ENCODE measurements at regions not wholly inside any gene's neighbourhood (a gene's known extent, or its start where the extent isn't known, plus 50 kb on each side); places are given as distances from the start of the nearest gene placed in this dataset.
"Not testable (repeated sequence)": the region's sequence is repeated elsewhere in the genome, so short reads cannot be mapped to it uniquely, and the experiment has no call there.

- not testable (repeated sequence) for DNase-seq (ENCODE audit: low spot score in 2 of 2); FAIRE-seq
Observed at GRCh38 chr16:5295304-5295703, 197.7 kb upstream of the EEF2KMT start.

GRCh38 chr16:5282152-5282551 lies 184.6 kb upstream of the EEF2KMT start:
- FAIRE-seq; DNase-seq (ENCODE audit: low spot score in 2 of 2): not testable (repeated sequence)

DNA sequence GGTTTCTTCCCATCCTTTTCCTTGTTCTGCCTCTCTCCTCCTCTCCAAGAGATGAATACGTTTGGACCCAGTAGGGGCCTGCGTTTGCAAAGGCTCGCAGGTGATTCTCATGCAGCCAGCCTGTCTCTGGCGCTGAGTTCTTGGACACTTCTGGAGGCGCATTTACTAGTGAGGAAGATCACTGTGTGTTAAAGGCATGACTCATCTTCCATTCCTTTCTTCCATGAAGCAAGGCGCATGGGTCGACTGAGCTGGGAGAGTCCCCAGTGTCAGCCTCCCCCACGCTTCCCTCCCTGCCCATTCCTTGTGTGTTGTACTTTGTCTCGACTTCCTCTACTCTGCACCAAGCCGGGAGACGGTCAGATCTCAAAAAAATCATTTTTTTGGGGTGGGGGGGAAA lies 159.9 kb upstream of the EEF2KMT start:
- DNase-seq (ENCODE audit: low spot score in 2 of 2) (no peak), FAIRE-seq (no peak)

- no peak for DNase-seq (ENCODE audit: low spot score in 2 of 2)
- FAIRE-seq: no peak
Observed at GRCh38 chr16:5252791-5253190, 155.2 kb upstream of the EEF2KMT start.

GRCh38 chr16:5247403-5247802 lies 149.8 kb upstream of the EEF2KMT start:
- FAIRE-seq; DNase-seq (ENCODE audit: low spot score in 2 of 2): not testable (repeated sequence)

GRCh38 chr16:5240278-5240626 lies 142.7 kb upstream of the EEF2KMT start:
- FAIRE-seq; DNase-seq (ENCODE audit: low spot score in 2 of 2): not testable (repeated sequence)

- DNase-seq (ENCODE audit: low spot score in 2 of 2): peak in 1 of 2 donors; percentile 59
- not testable (repeated sequence) for FAIRE-seq
Observed at GRCh38 chr16:5239472-5240277, 142.1 kb upstream of the EEF2KMT start.

DNA sequence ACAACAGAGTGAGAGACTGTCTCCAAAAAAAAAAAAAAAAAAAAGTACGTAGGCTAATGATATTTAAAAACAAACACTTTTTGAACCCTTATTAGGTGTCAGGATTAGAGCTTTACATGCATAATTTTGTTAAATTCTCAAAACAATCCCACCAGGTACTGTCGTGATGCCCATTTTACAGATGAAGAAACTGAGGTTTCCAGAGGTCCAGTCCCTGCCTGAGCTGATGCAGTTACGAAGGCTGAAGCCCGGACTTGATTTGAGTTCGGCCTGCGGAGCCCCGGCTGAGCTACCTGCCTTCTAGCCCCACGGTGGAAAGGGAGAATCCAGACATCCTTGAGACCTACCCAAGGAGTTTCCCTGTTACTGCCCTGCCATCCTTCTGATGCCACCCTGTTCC lies 137.5 kb upstream of the EEF2KMT start:
- no peak for FAIRE-seq

GRCh38 chr16:5234295-5235050 lies 136.9 kb upstream of the EEF2KMT start:
- no peak for FAIRE-seq

More for the DNA sequence above, 137.5 kb upstream of the EEF2KMT start:
- no peak for DNase-seq (ENCODE audit: low spot score in 2 of 2)

DNA sequence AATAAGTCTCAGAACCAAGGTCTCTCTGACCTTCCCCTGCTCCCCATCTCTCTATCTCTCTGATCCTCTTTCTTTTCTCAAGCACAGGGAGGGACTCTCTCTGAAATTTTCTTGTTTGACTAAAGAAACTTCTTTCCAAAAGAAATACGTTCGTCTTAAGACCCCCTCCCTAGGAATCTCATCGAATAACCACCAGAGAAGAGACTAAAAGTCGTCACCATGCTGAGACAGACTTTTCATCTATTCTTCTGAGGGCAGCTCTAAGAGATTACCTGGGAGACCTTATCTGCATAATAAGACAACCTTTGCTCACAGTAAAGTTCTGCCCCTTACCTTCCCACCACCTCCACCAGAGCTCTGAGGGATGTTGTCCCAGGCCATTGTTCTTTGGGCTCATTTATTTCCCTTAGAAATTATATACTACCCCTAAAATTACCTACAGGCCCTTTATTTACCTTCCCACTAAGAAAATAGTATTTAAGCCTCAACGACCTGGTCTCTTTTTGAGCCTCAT lies 133.7 kb upstream of the EEF2KMT start:
- DNase-seq (ENCODE audit: low spot score in 2 of 2) (no peak), FAIRE-seq (no peak)

More at GRCh38 chr16:5234295-5235050, 136.9 kb upstream of the EEF2KMT start:
- DNase-seq (ENCODE audit: low spot score in 2 of 2): no peak

GRCh38 chr16:5228369-5228768 lies 130.8 kb upstream of the EEF2KMT start:
- FAIRE-seq (no peak), DNase-seq (ENCODE audit: low spot score in 2 of 2) (no peak)

DNA sequence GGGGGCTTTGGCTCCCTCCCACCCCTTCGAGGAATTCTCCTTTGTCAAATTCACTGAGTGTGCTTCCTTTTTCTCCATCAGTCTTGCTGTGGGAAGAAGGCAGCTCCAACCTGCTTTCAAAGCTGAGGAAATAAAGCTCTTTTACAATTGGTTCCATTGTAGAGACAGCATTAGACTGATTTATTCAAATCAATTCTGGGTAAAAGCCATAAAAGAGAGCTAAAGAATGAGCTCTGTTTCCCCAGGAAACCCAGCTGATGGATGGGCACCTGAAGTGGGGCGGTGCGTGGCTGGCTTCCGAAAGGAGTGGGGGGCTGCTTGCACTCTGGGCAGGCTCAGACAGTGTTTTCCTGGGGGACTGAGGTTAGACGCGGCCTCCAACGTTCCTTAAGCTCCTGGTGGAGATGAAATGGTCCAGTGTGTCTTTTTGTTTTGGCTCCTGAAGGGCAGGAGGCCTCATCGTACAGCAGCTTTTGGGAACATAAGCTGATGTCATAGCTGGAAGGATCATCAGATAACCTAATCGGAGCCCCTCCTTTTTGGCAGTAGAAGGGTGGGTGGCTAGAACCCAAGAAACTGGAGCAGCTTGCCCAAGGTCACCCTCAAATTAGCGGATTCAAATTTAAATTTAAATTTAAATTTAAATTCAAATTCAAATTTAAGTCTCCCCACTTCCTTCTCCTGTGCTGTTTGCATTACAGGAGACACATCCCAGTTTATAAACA lies 128.5 kb upstream of the EEF2KMT start:
- DNase-seq (ENCODE audit: low spot score in 2 of 2): no peak

DNA sequence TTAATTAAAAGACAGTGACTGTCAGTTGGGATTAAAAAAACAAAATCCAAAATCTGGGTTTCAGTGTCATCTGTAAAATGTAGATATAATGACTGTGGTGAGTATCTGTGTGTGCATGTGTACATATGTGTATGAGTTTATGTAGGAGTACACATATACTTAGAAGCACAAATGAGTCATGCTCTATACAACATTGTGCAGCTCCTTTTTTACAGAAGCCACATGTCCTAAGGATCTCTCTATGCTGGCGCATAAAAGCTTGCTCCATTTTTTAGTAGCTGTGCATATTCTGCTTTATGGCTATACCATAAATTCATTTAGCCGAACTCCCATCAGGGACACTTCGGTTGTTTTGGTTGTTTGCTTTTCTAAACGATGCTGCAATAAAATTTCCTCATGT lies 125.2 kb upstream of the EEF2KMT start:
- no peak for DNase-seq (ENCODE audit: low spot score in 2 of 2)
- FAIRE-seq: no peak

More for the DNA sequence above, 128.5 kb upstream of the EEF2KMT start:
- FAIRE-seq: no peak

GRCh38 chr16:5221831-5222230 lies 124.2 kb upstream of the EEF2KMT start:
- DNase-seq (ENCODE audit: low spot score in 2 of 2); FAIRE-seq: not testable (repeated sequence)

- FAIRE-seq (no peak), DNase-seq (ENCODE audit: low spot score in 2 of 2) (no peak)
Observed at GRCh38 chr16:5220705-5221104, 123.1 kb upstream of the EEF2KMT start.

DNA sequence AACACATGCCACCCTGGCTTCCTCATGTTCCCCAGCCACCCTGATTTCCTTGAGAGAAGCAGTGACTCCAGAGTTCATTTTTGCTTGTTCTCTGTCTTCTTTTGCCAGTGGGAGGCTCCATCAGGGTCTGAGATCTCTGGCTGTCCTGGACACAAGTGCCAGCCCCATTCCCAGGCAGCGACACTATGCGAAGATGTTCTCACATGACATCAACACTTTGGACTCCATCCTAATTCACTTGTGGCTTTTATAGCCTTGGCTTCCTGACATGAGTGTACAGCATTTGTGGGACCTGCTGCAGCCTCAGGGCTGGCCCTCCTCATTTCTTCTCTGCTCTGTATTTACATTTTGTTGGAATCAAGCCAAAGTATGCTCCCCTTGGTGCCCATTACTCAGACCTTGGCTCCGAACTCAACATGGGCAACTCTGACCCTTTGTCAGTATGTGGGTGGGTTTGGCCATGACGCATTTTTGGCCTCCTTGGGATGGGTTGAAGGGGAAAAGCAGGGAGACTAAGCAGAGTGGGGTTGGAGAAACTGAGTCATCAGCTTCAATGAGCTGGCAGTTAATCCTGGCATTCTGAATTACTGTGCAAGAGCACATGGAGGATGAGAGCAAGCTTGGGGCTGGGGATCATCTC lies 119.0 kb upstream of the EEF2KMT start:
- no peak for FAIRE-seq
- DNase-seq (ENCODE audit: low spot score in 2 of 2): no peak

DNA sequence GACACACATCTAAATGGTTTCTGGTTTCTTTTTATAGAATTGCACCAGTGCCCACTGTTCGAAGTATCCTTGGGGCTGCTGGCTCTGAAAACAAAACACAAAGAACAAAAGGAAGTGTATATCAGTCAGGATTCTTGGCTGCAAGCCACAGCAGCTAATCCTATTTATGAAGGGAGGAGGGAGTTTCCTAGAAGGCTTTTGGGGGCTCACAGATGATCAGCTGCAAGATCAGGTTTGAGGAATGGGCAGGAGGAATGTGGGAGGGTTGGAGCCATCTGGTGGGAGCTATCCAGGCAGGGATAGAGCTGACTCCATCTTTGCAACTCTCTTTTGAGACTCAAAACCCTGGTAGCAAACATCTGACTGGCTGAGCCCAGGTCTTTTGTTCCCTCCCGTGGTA lies 118.3 kb upstream of the EEF2KMT start:
- FAIRE-seq (no peak), DNase-seq (ENCODE audit: low spot score in 2 of 2) (no peak)

DNA sequence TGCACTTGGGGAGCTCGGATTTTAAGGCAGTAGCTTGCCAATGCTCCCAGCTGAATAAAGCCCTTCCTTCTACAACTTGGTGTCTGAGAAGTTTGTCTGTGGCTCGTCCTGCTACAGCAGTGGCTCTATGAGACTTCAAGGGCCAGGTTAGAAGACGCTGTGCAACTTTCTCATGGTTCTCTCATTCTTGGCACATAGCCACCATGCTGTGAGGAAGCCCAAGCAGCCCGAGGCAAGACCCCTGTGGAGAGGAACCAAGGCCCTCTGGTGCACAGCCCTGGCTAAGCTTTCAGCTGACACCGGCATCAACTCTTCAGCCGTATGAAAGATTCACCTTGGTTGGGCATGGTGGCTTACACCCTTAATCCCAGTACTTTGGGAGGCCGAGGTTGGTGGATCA lies 116.9 kb upstream of the EEF2KMT start:
- DNase-seq (ENCODE audit: low spot score in 2 of 2) (no peak), FAIRE-seq (no peak)

- not testable (repeated sequence) for FAIRE-seq; DNase-seq (ENCODE audit: low spot score in 2 of 2)
Observed at GRCh38 chr16:5212501-5212900, 114.9 kb upstream of the EEF2KMT start.

DNA sequence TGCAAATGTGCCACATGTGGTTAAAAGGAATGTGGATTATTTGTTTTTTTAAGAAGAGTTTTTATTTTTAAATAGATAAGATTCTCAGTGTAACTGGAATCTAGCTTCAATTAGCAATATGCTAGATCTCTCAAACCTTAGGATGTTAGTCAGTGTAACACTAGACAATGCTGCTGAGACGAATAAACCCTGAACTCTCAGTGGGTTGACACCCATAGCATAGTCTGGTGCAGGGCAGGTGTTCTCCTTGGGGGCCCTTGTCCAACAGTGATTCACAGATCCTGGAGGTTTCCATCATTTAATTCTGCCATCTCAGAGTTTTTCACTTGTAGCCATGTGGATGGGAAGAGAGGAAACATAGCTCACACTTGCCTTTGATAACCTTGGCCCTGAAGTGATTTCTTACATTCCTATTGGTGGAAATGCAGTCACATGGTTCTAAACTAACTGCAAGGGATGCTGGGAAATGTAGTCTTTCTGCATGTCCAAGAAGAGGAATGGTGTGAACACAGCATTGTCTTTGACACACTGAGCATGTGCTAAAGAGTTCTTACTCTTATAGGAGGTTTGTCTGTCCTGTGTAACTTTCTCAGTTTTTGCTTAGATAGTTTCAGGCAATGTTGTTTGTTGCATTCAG lies 110.4 kb upstream of the EEF2KMT start:
- DNase-seq (ENCODE audit: low spot score in 2 of 2); FAIRE-seq: not testable (repeated sequence)

Data from frontal cortex (tissue), 3 donors.